Inflammatory macrophage (primary cell): ENCODE measurements at regions not wholly inside any gene's neighbourhood (a gene's known extent, or its start where the extent isn't known, plus 50 kb on each side); places are given as distances from the start of the nearest gene placed in this dataset.
A peak's percentile ranks its signal among the peaks of the same experiment; 100 is the strongest.

Source experiments
- DNase-seq, 2 donors: peaks; one replicate each; pipeline ENCODE4 v3.0.0-alpha.2; 2020 to 2022

DNA sequence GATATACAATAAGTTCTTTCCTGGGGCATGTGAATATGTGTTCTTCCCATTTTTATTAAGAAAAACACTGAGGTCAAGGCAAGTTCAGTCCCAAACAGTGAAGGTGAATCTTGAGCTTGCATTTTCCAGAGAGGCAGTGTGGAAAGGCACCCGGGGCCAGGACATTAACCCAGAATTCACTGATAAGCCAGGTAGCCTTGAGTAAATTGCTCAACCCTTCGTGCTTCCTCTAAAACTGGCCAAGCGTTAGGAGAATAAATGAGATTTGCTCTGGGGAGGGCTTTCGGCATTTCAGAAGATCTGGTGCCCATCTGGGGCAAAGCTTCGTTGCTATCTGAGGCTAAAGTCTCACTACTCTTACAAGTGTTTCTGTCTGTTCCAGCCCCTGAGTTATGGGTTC is 57.1 kb upstream of the KAZN start:
- DNase-seq: no peak

- DNase-seq: peak; percentile 59
Measured at GRCh38 chr1:14543191-14543840, 55.2 kb upstream of the KAZN start.

GRCh38 chr1:14544319-14544718 is 54.2 kb upstream of the KAZN start:
- no peak for DNase-seq

DNA sequence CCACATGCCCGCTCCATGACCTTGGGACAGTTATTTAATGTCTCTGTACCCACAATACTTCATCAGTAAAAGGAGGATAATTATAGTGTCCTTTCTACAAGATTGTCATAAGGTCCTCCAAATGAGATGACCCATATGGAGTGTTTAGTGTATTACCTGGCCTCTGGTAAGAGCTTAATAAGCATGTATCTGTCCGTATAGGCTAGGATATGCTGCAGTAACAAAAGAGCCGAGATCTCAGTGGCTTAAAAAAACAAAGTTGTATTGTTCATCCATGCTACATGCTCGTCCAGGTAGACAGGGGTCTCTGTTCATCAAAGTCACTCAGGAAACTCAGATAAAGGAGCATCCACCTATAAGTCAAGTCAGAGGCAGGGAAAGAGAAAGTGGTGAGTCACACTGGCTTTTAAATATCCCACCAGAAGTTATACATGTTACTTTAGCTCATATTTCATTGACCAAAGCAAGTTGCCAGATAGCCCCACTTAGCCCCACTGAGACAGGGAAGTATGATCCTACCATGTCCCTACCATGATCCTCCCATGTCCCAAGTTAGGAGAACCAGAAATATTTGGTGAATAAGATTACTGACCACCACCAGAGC is 53.0 kb upstream of the KAZN start:
- no peak for DNase-seq

DNA sequence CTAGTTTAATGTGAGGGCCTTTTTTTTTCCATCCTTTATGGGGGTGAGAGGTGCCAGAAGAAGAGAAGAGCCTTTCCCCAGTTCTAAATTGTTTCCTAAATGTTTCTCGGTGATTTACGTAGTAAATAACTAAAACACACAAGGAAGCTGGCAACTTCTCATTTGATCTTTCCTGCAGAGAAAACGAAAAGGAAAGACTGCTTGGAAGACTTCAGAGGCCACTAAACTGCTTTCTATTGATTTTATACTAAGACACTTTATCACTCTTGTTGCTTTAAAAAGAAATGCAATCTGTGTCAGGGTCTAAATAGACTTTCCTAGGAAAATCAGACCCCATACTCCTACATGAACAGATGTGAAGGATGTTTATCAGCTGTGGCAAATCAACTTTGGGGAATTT is 52.1 kb upstream of the KAZN start:
- no peak for DNase-seq
